Esophagus muscularis mucosa (tissue), 4 donors: ENCODE measurements at regions not wholly inside any gene's neighbourhood (a gene's known extent, or its start where the extent isn't known, plus 50 kb on each side); places are given as distances from the start of the nearest gene placed in this dataset.
A peak's percentile ranks its signal among the peaks of the same experiment; 100 is the strongest.

Experiments
- DNase-seq: peaks from one replicate; pipeline ENCODE4 v3.0.0-alpha.2; 2017; ENCODE audit errors: extremely low spot score
- H3K27ac ChIP-seq, 4 donors: fragments of 200-600 bp; sonication (generic); replicated peaks in 1 of 4; 1 replicate in 3 of 4; 2 replicates in 1 of 4; pipeline ENCODE4 v1.5.1; 2016 to 2019; ENCODE audit warnings: mild to moderate bottlenecking in 1 of 4
- H3K27me3 ChIP-seq, 4 donors: fragments of 200-600 bp; sonication (generic); one replicate each; pipeline versions ENCODE4 v1.5.1 to v1.6.0; 2016 to 2019
- H3K36me3 ChIP-seq, 4 donors: fragments of 200-600 bp; sonication (generic); one replicate each; pipeline ENCODE4 v1.5.1; 2016 to 2019
- H3K4me1 ChIP-seq, 4 donors: fragments of 200-600 bp; sonication (generic); one replicate each; pipeline ENCODE4 v1.5.1; 2016 to 2019
- H3K4me3 ChIP-seq, 4 donors: fragments of 200-600 bp; sonication (generic); 1 replicate in 2 of 4; 2 replicates in 2 of 4; pipeline ENCODE4 v1.5.1; 2016 to 2019; ENCODE audit warnings: mild to moderate bottlenecking in 4 of 4, moderate library complexity in 1 of 4
- H3K9me3 ChIP-seq, 4 donors: fragments of 200-600 bp; sonication (generic); 1 replicate in 3 of 4; 2 replicates in 1 of 4; pipeline ENCODE4 v1.5.1; 2016 to 2019
- EP300 ChIP-seq: sonication (generic); formaldehyde crosslinking; IDR thresholded peaks from one replicate; pipeline ENCODE4 v1.6.1; 2017; ENCODE audit warnings: antibody characterized with exemption
- POLR2A ChIP-seq: fragments of 450-650 bp; IDR thresholded peaks from one replicate; pipeline ENCODE4 v1.6.1; 2017; ENCODE audit warnings: antibody characterized with exemption, moderate library complexity, mild to moderate bottlenecking, low read depth
- POLR2AphosphoS5 ChIP-seq, 2 donors: sonication (generic); formaldehyde crosslinking; IDR thresholded peaks; one replicate each; pipeline ENCODE4 v1.6.1; 2017; ENCODE audit warnings: antibody characterized with exemption in 2 of 2
- WGBS: methylation state at CpG from one replicate; pipeline ENCODE4 v1.1.5; 2018; 5-methylcytosine and 5-hydroxymethylcytosine counted together
- intact Hi-C: fragments of 100-400 bp; cut with DNase I; formaldehyde crosslinking; loops from one replicate; pipeline ENCODE4 v1.15.1; 2023
- TF ChIP-seq, protein P1 (sequence below), 3 experiments: fragments of 200-600 bp in 2 of 3; fragments of 450-650 bp in 1 of 3; sonication (generic) in 2 of 3; IDR thresholded peaks; one replicate each; pipeline ENCODE4 v1.5.1; 2017 to 2019; ENCODE audit warnings: antibody characterized with exemption in 3 of 3, mild to moderate bottlenecking in 2 of 3, moderate library complexity in 1 of 3

DNA sequence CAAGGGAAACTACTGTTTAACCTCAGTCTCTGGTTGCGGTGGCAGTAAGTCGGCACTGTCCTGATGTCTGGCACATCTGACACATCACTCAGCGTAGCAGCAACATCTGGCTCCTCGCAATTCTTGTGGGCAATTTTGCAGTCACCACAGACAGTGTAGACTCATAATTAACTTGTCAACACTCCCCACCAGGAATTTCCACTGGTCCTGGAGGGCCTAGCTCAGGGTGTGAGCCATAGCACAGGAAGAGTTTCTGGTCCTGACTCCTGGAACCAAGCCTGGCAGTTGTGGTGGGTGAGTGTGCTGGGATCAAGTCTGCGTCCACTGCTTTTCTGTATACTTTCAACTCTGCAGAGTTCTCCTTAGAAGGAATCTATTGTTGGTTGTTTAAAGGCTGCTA is 209.7 kb downstream of the SNX19 start:
- H3K36me3 ChIP-seq: no peaks in the 10 kb centered on the region
- no peaks in the 10 kb centered on the region for H3K9me3 ChIP-seq
- no peak overlapping the region for H3K4me3 ChIP-seq
- no peak overlapping the region for H3K27ac ChIP-seq
- H3K27me3 ChIP-seq: no peaks in the 10 kb centered on the region
- intact Hi-C loops: no loop called here
- WGBS: 90% methylated on average over 5 of the region's 5 CpGs
- H3K4me1 ChIP-seq: peaks cover 0 to 14% (median 12%) of the 10 kb centered on the region in 4 donors
- no peak for DNase-seq
- TF ChIP-seq POLR2A (no peak), POLR2AphosphoS5 (IDR thresholded peaks at IDR 0.05) (no peak), EP300 (no peak)
- TF ChIP-seq, protein P1, sequence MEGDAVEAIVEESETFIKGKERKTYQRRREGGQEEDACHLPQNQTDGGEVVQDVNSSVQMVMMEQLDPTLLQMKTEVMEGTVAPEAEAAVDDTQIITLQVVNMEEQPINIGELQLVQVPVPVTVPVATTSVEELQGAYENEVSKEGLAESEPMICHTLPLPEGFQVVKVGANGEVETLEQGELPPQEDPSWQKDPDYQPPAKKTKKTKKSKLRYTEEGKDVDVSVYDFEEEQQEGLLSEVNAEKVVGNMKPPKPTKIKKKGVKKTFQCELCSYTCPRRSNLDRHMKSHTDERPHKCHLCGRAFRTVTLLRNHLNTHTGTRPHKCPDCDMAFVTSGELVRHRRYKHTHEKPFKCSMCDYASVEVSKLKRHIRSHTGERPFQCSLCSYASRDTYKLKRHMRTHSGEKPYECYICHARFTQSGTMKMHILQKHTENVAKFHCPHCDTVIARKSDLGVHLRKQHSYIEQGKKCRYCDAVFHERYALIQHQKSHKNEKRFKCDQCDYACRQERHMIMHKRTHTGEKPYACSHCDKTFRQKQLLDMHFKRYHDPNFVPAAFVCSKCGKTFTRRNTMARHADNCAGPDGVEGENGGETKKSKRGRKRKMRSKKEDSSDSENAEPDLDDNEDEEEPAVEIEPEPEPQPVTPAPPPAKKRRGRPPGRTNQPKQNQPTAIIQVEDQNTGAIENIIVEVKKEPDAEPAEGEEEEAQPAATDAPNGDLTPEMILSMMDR (IDR thresholded peaks at IDR 0.05): no peak

- 98% methylated on average over 4 of the region's 4 CpGs for WGBS
- TF ChIP-seq POLR2A (no peak), EP300 (no peak), POLR2AphosphoS5 (IDR thresholded peaks at IDR 0.05) (no peak)
- TF ChIP-seq, protein P1 (IDR thresholded peaks at IDR 0.05): no peak
- intact Hi-C loops: no loop called here
- Histone ChIP-seq H3K27ac (no peak overlapping the region), H3K9me3 (no peaks in the 10 kb centered on the region), H3K36me3 (no peaks in the 10 kb centered on the region), H3K4me3 (no peak overlapping the region), H3K4me1 (peaks cover 0 to 14% (median 12%) of the 10 kb centered on the region in 4 donors), H3K27me3 (no peaks in the 10 kb centered on the region)
- DNase-seq: peak; percentile 74
These were observed 209.1 kb downstream of the SNX19 start for GRCh38 chr11:130707217-130707616.

DNA sequence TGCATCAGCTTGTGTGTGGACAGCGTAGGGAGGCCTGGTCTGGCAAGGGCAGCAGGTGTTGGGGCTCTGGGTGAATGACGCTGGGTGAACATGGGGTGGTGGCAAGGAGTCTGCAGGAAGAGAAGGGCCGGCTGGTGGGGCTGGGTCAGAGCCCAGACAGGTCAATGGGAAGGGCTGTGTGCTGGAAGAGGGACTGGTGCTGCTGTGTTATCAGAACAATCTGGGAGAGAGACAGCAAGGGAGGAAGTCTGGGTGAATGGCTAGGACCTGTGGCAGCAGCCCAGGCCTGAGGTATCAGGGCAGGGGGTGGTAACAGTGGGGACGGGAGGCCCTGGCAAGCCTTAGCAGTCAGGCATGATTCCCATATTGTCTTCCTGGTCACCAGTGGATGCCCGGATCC is 206.7 kb downstream of the SNX19 start:
- Histone ChIP-seq H3K9me3 (no peaks in the 10 kb centered on the region), H3K27me3 (no peaks in the 10 kb centered on the region), H3K36me3 (no peaks in the 10 kb centered on the region), H3K4me1 (peaks cover 0 to 14% (median 12%) of the 10 kb centered on the region in 4 donors), H3K4me3 (no peak overlapping the region), H3K27ac (no peak overlapping the region)
- TF ChIP-seq POLR2A: no peak
- intact Hi-C loops: no loop called here
- DNase-seq: peak; percentile 83
- 93% methylated on average over 5 of the region's 5 CpGs for WGBS

DNA sequence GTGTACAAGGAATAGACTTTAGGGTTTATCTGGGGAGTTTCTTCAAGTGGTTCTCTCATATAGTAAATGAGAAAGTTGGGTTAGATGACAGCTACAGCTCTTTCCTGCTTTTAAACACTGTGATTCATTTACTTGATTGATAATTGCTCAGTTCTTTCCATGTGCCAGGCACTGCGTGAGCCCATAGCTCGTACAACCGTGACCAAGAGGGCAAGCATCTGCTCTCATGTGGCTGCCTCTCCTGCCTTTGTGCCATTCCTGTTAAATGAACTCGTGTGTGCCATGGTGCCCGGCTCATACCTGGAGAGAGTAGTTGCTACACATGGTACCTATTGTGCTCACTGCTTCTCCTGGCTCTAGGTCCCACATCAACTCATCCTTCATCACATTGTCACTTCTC is 206.3 kb downstream of the SNX19 start:
- H3K9me3 ChIP-seq: no peaks in the 10 kb centered on the region
- WGBS: 94% methylated on average over 5 of the region's 5 CpGs
- TF ChIP-seq POLR2A (no peak), EP300 (no peak), POLR2AphosphoS5 (IDR thresholded peaks at IDR 0.05) (no peak)
- TF ChIP-seq, protein P1 (IDR thresholded peaks at IDR 0.05): no peak
- no peaks in the 10 kb centered on the region for H3K27me3 ChIP-seq
- H3K4me1 ChIP-seq: peaks cover 0 to 14% (median 12%) of the 10 kb centered on the region in 4 donors
- H3K27ac ChIP-seq: no peak overlapping the region
- DNase-seq: peak; percentile 83
- no peak overlapping the region for H3K4me3 ChIP-seq
- intact Hi-C loops: no loop called here
- no peaks in the 10 kb centered on the region for H3K36me3 ChIP-seq

- WGBS: 67% methylated on average over 13 of the region's 13 CpGs
- no peak for DNase-seq
- intact Hi-C loops: no loop called here
- H3K27me3 ChIP-seq: no peaks in the 10 kb centered on the region
- H3K27ac ChIP-seq: no peak overlapping the region
- TF ChIP-seq, protein P1 (IDR thresholded peaks at IDR 0.05): no peak
- no peak for TF ChIP-seq POLR2AphosphoS5 (IDR thresholded peaks at IDR 0.05)
- H3K9me3 ChIP-seq: no peaks in the 10 kb centered on the region
- H3K4me1 ChIP-seq: peaks cover 0 to 13% (median 7%) of the 10 kb centered on the region in 4 donors
- no peaks in the 10 kb centered on the region for H3K36me3 ChIP-seq
- no peak overlapping the region for H3K4me3 ChIP-seq
These were observed 205.7 kb downstream of the SNX19 start for GRCh38 chr11:130710497-130711012.
